ENCODE measurements at regions not wholly inside any gene's neighbourhood (a gene's known extent, or its start where the extent isn't known, plus 50 kb on each side); places are given as distances from the start of the nearest gene placed in this dataset.

GRCh38 chr6:9554323-9554722 is 860.6 kb downstream of the TFAP2A start:
- H3K4me3 ChIP-seq (ENCODE audit: low read depth, low read length) = no peak overlapping the region
- TF ChIP-seq, protein P1, sequence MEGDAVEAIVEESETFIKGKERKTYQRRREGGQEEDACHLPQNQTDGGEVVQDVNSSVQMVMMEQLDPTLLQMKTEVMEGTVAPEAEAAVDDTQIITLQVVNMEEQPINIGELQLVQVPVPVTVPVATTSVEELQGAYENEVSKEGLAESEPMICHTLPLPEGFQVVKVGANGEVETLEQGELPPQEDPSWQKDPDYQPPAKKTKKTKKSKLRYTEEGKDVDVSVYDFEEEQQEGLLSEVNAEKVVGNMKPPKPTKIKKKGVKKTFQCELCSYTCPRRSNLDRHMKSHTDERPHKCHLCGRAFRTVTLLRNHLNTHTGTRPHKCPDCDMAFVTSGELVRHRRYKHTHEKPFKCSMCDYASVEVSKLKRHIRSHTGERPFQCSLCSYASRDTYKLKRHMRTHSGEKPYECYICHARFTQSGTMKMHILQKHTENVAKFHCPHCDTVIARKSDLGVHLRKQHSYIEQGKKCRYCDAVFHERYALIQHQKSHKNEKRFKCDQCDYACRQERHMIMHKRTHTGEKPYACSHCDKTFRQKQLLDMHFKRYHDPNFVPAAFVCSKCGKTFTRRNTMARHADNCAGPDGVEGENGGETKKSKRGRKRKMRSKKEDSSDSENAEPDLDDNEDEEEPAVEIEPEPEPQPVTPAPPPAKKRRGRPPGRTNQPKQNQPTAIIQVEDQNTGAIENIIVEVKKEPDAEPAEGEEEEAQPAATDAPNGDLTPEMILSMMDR (IDR thresholded peaks at IDR 0.05; ENCODE audit: low read depth, low read length) = no peak

DNA sequence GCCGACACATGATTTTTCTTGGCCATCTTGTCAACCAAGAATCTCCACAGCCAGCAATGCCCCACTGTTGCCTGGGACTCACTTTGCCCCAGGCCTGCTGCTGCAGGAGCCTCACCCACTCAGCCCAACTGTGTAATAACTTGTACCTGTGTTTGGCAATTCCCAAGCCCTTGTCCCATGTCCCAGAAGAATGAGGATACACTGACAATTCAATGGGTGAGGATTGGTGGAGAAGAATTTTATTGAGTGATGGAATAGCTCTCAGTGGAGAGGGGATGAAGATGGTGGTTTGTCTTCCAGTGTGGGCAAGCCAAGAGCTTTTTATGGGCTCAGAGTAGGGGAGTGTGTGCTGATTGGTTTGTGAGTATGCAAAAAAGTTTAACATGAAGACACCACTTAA is 861.9 kb downstream of the TFAP2A start:
- no peak overlapping the region for H3K4me3 ChIP-seq (ENCODE audit: low read depth, low read length)
- TF ChIP-seq, protein P1 (IDR thresholded peaks at IDR 0.05; ENCODE audit: low read depth, low read length) = no peak

- TF ChIP-seq, protein P1 (IDR thresholded peaks at IDR 0.05; ENCODE audit: low read depth, low read length) = no peak
- H3K4me3 ChIP-seq (ENCODE audit: low read depth, low read length) = no peak overlapping the region
Measured at GRCh38 chr6:9543649-9544048, 871.2 kb downstream of the TFAP2A start.

GRCh38 chr6:9540534-9541126 is 874.2 kb downstream of the TFAP2A start:
- H3K4me3 ChIP-seq (ENCODE audit: low read depth, low read length) = no peak overlapping the region
- TF ChIP-seq, protein P1 (IDR thresholded peaks at IDR 0.05; ENCODE audit: low read depth, low read length) = peak; percentile 54

GRCh38 chr6:9540126-9540525 is 874.7 kb downstream of the TFAP2A start:
- no peak overlapping the region for H3K4me3 ChIP-seq (ENCODE audit: low read depth, low read length)
- TF ChIP-seq, protein P1 (IDR thresholded peaks at IDR 0.05; ENCODE audit: low read depth, low read length) = no peak

GRCh38 chr6:9539231-9539755 is 875.6 kb downstream of the TFAP2A start:
- no peak overlapping the region for H3K4me3 ChIP-seq (ENCODE audit: low read depth, low read length)

DNA sequence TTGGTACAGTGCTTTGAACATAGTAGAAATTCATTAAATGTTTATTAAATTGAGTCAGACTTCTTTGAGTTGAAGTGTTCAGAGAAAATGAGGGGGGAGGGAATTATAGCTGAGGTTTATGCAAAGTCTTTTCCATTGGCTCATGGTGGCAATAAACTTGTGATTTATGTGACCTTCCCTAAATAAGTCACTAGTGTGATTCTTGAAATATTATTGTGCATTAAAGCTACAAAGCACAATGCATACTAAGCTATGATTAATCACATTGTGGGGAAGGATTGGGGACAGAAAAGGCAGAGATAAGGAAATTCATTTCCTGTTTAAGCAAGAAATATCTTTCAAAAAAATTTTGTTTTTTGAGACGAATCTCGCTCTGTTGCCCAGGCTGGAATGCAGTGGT is 877.5 kb downstream of the TFAP2A start:
- no peak overlapping the region for H3K4me3 ChIP-seq (ENCODE audit: low read depth, low read length)
- TF ChIP-seq, protein P1 (IDR thresholded peaks at IDR 0.05; ENCODE audit: low read depth, low read length) = no peak

More at GRCh38 chr6:9539231-9539755, 875.6 kb downstream of the TFAP2A start:
- TF ChIP-seq, protein P1 (IDR thresholded peaks at IDR 0.05; ENCODE audit: low read depth, low read length) = no peak

Measured in WI38 (cell line).